ENCODE measurements at regions not wholly inside any gene's neighbourhood (a gene's known extent, or its start where the extent isn't known, plus 50 kb on each side); places are given as distances from the start of the nearest gene placed in this dataset.

GRCh38 chr4:186981161-186981560 is 257.5 kb upstream of the FAT1 start:
- no peak for TF ChIP-seq CTCF (IDR thresholded peaks at IDR 0.05)
- TF ChIP-seq POLR2A (IDR thresholded peaks at IDR 0.05): no peak

Measured in body of pancreas (tissue), 4 donors.